Esophagus squamous epithelium (tissue), 5 donors: ENCODE measurements at regions not wholly inside any gene's neighbourhood (a gene's known extent, or its start where the extent isn't known, plus 50 kb on each side); places are given as distances from the start of the nearest gene placed in this dataset.
A peak's percentile ranks its signal among the peaks of the same experiment; 100 is the strongest.

Experiments
- DNase-seq: peaks from one replicate; lab custom pipeline; 2025; lab: John Stamatoyannopoulos, UW
- H3K27ac ChIP-seq, 4 donors: fragments of 200-600 bp; sonication (generic); one replicate each; pipeline ENCODE4 v1.5.1; 2016 to 2019; ENCODE audit warnings: mild to moderate bottlenecking in 1 of 4
- H3K27me3 ChIP-seq, 4 donors: fragments of 200-600 bp; sonication (generic); 1 replicate in 3 of 4; 2 replicates in 1 of 4; pipeline versions ENCODE4 v1.5.1 to v1.6.0; 2017 to 2021; ENCODE audit warnings: antibody characterized with exemption in 1 of 4
- H3K36me3 ChIP-seq, 3 donors: fragments of 200-600 bp; sonication (generic); one replicate each; pipeline ENCODE4 v1.5.1; 2016 to 2019
- H3K4me1 ChIP-seq, 3 donors: fragments of 200-600 bp; sonication (generic); one replicate each; pipeline ENCODE4 v1.5.1; 2017 to 2019
- H3K4me3 ChIP-seq, 4 donors: fragments of 200-600 bp; sonication (generic); 1 replicate in 3 of 4; 2 replicates in 1 of 4; pipeline ENCODE4 v1.5.1; 2016 to 2019; ENCODE audit warnings: mild to moderate bottlenecking in 2 of 4, moderate library complexity in 1 of 4
- H3K9me3 ChIP-seq, 3 donors: fragments of 200-600 bp; sonication (generic); one replicate each; pipeline ENCODE4 v1.5.1; 2016 to 2019
- CTCF ChIP-seq, 6 experiments: fragments of 450-650 bp in 4 of 6; fragments of 200-600 bp in 2 of 6; sonication (generic) in 2 of 6; IDR thresholded peaks; one replicate each; pipeline ENCODE4 v1.5.1; 2016 to 2019; ENCODE audit warnings: antibody characterized with exemption in 6 of 6, mild to moderate bottlenecking in 4 of 6, moderate library complexity in 4 of 6
- POLR2A ChIP-seq, 4 donors: fragments of 450-650 bp; IDR thresholded peaks; one replicate each; pipeline ENCODE4 v1.6.1; 2017; ENCODE audit warnings: antibody characterized with exemption in 4 of 4, mild to moderate bottlenecking in 4 of 4, moderate library complexity in 3 of 4
- WGBS, 2 donors: methylation state at CpG; one replicate each; pipeline ENCODE4 v1.1.5; 2018; 5-methylcytosine and 5-hydroxymethylcytosine counted together
- intact Hi-C: fragments of 100-400 bp; cut with DNase I; formaldehyde crosslinking; loops from one replicate; pipeline ENCODE4 v1.15.0; 2022
- donor health status: DM: yes; HTN: yes; CAD: no.

GRCh38 chr1:193355178-193355577 is 168.8 kb upstream of the B3GALT2 start:
- 32% methylated on average over 2 of the region's 2 CpGs for WGBS, 2 donors
- H3K4me1 ChIP-seq = no peaks in the 10 kb centered on the region
- no peaks in the 10 kb centered on the region for H3K36me3 ChIP-seq
- no peak overlapping the region for H3K4me3 ChIP-seq
- H3K9me3 ChIP-seq = no peaks in the 10 kb centered on the region
- TF ChIP-seq CTCF (IDR thresholded peaks at IDR 0.05) (no peak), POLR2A (IDR thresholded peaks at IDR 0.05) (no peak)
- intact Hi-C loops = no loop called here
- no peaks in the 10 kb centered on the region for H3K27me3 ChIP-seq
- no peak overlapping the region for H3K27ac ChIP-seq
- no peak for DNase-seq

- Histone ChIP-seq H3K4me1 (no peaks in the 10 kb centered on the region), H3K36me3 (no peaks in the 10 kb centered on the region), H3K9me3 (no peaks in the 10 kb centered on the region), H3K27me3 (no peaks in the 10 kb centered on the region), H3K27ac (no peak overlapping the region), H3K4me3 (no peak overlapping the region)
- no peak for DNase-seq
- intact Hi-C loops = no loop called here
- TF ChIP-seq CTCF (IDR thresholded peaks at IDR 0.05) = no peak
- TF ChIP-seq POLR2A (IDR thresholded peaks at IDR 0.05) = no peak
- WGBS, 2 donors = 65 to 71% methylated on average over 3 of the region's 3 CpGs
Observed at GRCh38 chr1:193348769-193349535, 162.5 kb upstream of the B3GALT2 start.

GRCh38 chr1:193348091-193348768 is 161.8 kb upstream of the B3GALT2 start:
- no peak overlapping the region for H3K27ac ChIP-seq

GRCh38 chr1:193346085-193346484 is 159.7 kb upstream of the B3GALT2 start:
- no peak for TF ChIP-seq CTCF (IDR thresholded peaks at IDR 0.05)
- no peak for TF ChIP-seq POLR2A (IDR thresholded peaks at IDR 0.05)
- no peak overlapping the region for H3K27ac ChIP-seq

More at GRCh38 chr1:193348091-193348768, 161.8 kb upstream of the B3GALT2 start:
- WGBS, 2 donors = 79 to 82% methylated on average over 6 of the region's 6 CpGs
- Histone ChIP-seq H3K9me3 (no peaks in the 10 kb centered on the region), H3K4me1 (no peaks in the 10 kb centered on the region), H3K4me3 (no peak overlapping the region), H3K27me3 (no peaks in the 10 kb centered on the region), H3K36me3 (no peaks in the 10 kb centered on the region)
- TF ChIP-seq POLR2A (IDR thresholded peaks at IDR 0.05) (no peak), CTCF (IDR thresholded peaks at IDR 0.05) (no peak)
- no peak for DNase-seq
- intact Hi-C loops = no loop called here

GRCh38 chr1:193342811-193343210 is 156.4 kb upstream of the B3GALT2 start:
- TF ChIP-seq CTCF (IDR thresholded peaks at IDR 0.05) (no peak), POLR2A (IDR thresholded peaks at IDR 0.05) (no peak)
- H3K4me1 ChIP-seq = no peaks in the 10 kb centered on the region
- no peak for DNase-seq
- no peaks in the 10 kb centered on the region for H3K36me3 ChIP-seq
- intact Hi-C loops = no loop called here
- H3K27me3 ChIP-seq = no peaks in the 10 kb centered on the region
- H3K9me3 ChIP-seq = no peaks in the 10 kb centered on the region
- WGBS, 2 donors = 96% methylated on average over 13 of the region's 13 CpGs
- no peak overlapping the region for H3K4me3 ChIP-seq
- H3K27ac ChIP-seq = peak overlapping the region in 1 of 4 donors; percentile 68

More at GRCh38 chr1:193346085-193346484, 159.7 kb upstream of the B3GALT2 start:
- intact Hi-C loops = no loop called here
- H3K9me3 ChIP-seq = no peaks in the 10 kb centered on the region
- no peaks in the 10 kb centered on the region for H3K4me1 ChIP-seq
- DNase-seq = no peak
- no peak overlapping the region for H3K4me3 ChIP-seq
- H3K36me3 ChIP-seq = no peaks in the 10 kb centered on the region
- H3K27me3 ChIP-seq = no peaks in the 10 kb centered on the region
